Nephron progenitor cell (in vitro differentiated cells): ENCODE measurements at regions not wholly inside any gene's neighbourhood (a gene's known extent, or its start where the extent isn't known, plus 50 kb on each side); places are given as distances from the start of the nearest gene placed in this dataset.

ENCODE experiments used
- DNase-seq: peaks from one replicate; pipeline ENCODE4 v3.0.0; 2021
- H3K27ac Mint-ChIP-seq: 2 replicates; pipeline ENCODE4 v1.8.0; 2021; ENCODE audit warnings: mild to moderate bottlenecking, moderate library complexity, mixed read lengths
- H3K27me3 Mint-ChIP-seq: 2 replicates; pipeline ENCODE4 v1.8.0; 2021; ENCODE audit warnings: mild to moderate bottlenecking, low read depth, mixed read lengths; ENCODE audit not compliant: poor library complexity
- H3K36me3 Mint-ChIP-seq: 2 replicates; pipeline ENCODE4 v1.8.0; 2021; ENCODE audit warnings: low read depth, mixed read lengths
- H3K4me1 Mint-ChIP-seq: 2 replicates; pipeline ENCODE4 v1.8.0; 2021; ENCODE audit warnings: mixed read lengths
- H3K4me3 Mint-ChIP-seq: 2 replicates; pipeline ENCODE4 v1.8.0; 2021; ENCODE audit warnings: mild to moderate bottlenecking, moderate library complexity, mixed read lengths
- H3K9me3 Mint-ChIP-seq: 2 replicates; pipeline ENCODE4 v1.8.0; 2021; ENCODE audit warnings: mild to moderate bottlenecking, moderate library complexity, mixed read lengths
- TF ChIP-seq, protein P1 (sequence below): fragments of 200-600 bp; sonication (generic); IDR thresholded peaks from 2 replicates; pipeline ENCODE4 v1.5.0; 2021; ENCODE audit warnings: antibody characterized with exemption

DNA sequence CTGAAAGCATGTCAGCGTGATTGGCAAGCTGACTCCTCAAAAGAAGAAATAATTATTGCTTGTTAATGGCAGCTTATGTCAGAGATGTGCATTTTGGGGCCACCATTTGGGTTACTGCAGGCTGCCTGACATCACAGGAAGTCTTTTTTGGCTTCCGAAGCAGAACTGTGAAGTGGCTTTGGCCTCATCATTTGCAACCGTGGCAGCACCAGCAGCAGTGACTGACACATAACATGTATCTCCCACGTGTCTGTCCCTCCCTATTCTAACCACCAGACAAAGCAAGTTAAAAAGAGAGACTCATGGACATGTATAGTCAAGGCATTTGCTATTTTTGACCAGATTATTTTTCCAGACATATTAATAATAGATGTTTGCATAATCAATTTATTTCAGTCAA lies 488.7 kb upstream of the ACVR2A start:
- Mint-ChIP-seq H3K27me3 (peaks cover 8% of the 10 kb centered on the region), H3K4me1 (no peaks in the 10 kb centered on the region), H3K27ac (no peak overlapping the region), H3K36me3 (no peaks in the 10 kb centered on the region), H3K9me3 (no peaks in the 10 kb centered on the region), H3K4me3 (no peak overlapping the region)
- TF ChIP-seq, protein P1, sequence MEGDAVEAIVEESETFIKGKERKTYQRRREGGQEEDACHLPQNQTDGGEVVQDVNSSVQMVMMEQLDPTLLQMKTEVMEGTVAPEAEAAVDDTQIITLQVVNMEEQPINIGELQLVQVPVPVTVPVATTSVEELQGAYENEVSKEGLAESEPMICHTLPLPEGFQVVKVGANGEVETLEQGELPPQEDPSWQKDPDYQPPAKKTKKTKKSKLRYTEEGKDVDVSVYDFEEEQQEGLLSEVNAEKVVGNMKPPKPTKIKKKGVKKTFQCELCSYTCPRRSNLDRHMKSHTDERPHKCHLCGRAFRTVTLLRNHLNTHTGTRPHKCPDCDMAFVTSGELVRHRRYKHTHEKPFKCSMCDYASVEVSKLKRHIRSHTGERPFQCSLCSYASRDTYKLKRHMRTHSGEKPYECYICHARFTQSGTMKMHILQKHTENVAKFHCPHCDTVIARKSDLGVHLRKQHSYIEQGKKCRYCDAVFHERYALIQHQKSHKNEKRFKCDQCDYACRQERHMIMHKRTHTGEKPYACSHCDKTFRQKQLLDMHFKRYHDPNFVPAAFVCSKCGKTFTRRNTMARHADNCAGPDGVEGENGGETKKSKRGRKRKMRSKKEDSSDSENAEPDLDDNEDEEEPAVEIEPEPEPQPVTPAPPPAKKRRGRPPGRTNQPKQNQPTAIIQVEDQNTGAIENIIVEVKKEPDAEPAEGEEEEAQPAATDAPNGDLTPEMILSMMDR: no peak
- no peak for DNase-seq

DNA sequence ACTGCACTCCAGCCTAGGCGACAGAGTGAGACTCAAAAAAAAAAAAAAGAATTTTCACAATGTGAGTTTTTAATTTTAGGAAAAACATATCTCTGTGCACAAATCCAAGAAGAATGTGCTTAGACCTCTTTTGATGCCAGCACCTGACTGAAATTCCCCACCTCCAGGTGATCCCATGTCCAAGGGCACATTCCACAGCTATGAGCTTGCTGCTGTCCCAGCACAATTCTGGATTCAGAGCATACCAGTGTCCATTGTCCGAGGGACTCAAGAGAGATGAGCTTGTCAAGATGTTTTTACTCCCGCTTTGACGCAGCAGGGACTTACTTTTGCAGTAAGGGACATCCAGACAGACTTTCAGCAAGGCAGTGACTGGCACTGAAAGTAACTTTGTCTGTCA lies 489.1 kb upstream of the ACVR2A start:
- DNase-seq: no peak
- no peak overlapping the region for H3K4me3 Mint-ChIP-seq
- TF ChIP-seq, protein P1: no peak

DNA sequence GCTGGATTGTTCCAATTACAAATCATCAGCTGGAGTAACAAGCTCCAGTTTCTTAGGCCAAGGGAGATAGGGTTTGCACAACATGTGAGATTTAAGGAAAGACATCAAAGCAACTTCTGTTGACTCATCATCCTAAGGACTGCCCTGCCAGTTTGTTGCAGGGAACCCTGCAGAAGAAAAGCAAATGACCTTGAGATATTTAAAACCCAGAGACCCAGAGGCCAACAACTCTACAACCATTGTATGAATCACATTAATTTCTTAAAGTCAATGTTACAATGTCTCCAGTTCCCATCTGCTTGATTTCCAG lies 491.8 kb upstream of the ACVR2A start:
- Mint-ChIP-seq H3K27ac (no peak overlapping the region), H3K9me3 (no peaks in the 10 kb centered on the region), H3K4me3 (no peak overlapping the region), H3K36me3 (no peaks in the 10 kb centered on the region), H3K27me3 (no peaks in the 10 kb centered on the region), H3K4me1 (no peaks in the 10 kb centered on the region)
- no peak for DNase-seq
- TF ChIP-seq, protein P1: no peak

More for the DNA sequence above, 489.1 kb upstream of the ACVR2A start:
- Mint-ChIP-seq H3K27ac (peak overlapping the region; percentile 32), H3K36me3 (no peaks in the 10 kb centered on the region), H3K9me3 (no peaks in the 10 kb centered on the region), H3K4me1 (no peaks in the 10 kb centered on the region), H3K27me3 (peaks cover 8% of the 10 kb centered on the region)

DNA sequence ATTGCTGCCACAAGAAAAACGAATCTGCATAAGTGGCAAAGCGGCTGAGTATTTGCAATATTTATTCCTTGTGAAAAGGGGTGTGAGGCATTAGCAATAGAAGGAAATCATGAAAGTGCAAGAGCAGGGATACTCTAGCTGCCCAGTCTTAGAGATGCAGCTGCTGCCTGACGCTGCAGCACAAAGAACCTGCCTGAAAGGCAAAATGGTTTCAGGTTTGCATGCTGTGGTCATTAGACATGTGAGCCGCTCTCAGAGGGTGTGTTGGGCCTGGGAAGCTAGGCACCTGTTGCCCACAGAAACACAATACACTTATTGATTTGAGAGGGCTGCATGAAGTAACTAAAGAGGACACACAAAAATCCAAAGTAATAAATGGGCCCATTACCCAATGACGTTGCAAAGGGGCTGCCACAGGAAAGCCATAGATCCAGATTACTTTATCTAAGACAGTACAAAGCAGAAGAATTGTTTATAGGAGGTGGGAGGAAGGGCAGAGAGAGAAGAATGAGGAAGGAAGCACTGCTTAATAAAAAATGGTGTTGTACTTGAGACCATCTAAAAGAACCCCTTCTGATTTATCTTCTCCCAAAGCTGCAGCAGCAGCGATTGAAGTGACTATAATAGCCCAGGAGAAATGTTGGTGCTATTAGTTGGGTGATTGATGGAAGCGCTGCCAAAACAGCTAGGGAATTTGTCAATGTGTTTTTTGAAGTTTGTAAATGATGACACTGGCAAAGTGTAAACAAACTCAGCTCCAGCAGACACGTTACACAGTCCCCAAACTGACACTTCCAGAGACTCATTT lies 492.4 kb upstream of the ACVR2A start:
- H3K36me3 Mint-ChIP-seq: no peaks in the 10 kb centered on the region
- no peaks in the 10 kb centered on the region for H3K9me3 Mint-ChIP-seq
- H3K4me3 Mint-ChIP-seq: no peak overlapping the region
- H3K27me3 Mint-ChIP-seq: no peaks in the 10 kb centered on the region
- H3K27ac Mint-ChIP-seq: peak overlapping the region; percentile 77
- TF ChIP-seq, protein P1: no peak
- no peak for DNase-seq
- H3K4me1 Mint-ChIP-seq: no peaks in the 10 kb centered on the region

DNA sequence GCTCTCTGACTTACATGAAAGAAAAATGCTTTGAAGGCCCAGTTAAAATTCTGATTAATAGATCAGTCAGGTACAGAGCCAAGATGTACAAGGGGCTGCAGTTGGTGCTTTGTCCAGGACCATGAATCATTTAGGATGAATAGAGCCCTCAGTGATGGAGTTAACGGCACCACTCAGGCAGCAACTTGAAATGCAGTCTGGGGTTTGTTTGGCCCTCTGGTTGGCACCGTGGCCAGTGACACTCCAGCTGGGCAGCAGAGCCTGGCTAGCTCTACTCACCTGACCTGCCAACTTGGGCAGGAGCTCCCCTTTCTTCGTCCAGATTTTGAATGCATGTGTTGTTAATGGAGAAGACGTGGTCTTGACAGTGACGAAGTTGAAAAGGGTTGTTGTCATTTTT lies 493.0 kb upstream of the ACVR2A start:
- H3K27me3 Mint-ChIP-seq: no peaks in the 10 kb centered on the region
- peak overlapping the region; percentile 77 for H3K27ac Mint-ChIP-seq
- H3K36me3 Mint-ChIP-seq: no peaks in the 10 kb centered on the region
- peak overlapping the region; percentile 21 for H3K4me3 Mint-ChIP-seq
- TF ChIP-seq, protein P1: no peak
- peak; percentile 3 for DNase-seq
- no peaks in the 10 kb centered on the region for H3K9me3 Mint-ChIP-seq
- no peaks in the 10 kb centered on the region for H3K4me1 Mint-ChIP-seq

DNA sequence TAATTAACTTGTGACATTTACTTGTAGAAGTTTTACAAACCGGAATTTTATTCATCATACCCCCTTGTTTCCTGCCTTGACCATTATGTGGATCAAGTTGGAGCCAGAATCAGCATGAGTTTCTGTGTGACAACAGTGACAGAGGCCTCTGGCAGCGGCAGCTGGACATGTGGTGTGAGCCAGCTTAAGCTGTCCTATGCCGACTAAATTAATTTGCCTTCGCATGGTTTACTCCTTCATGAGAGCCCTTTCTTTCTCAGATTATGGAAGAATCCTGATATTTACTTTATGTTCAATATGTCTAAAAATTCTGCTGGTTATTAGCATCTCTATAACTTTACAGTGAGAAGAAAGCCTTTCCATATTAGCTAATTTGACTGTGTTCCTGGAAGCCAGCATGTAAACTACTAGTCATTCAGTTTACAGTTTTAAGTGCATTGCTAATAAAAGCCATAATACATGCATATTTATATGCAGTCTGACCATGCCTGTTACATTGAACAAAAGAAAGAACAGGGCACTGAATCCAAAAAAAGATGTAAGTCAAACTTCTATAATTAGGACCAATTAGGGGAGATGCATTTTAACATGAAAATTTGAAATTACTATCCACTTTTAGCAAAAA lies 495.8 kb upstream of the ACVR2A start:
- Mint-ChIP-seq H3K4me3 (no peak overlapping the region), H3K27me3 (no peaks in the 10 kb centered on the region), H3K4me1 (no peaks in the 10 kb centered on the region), H3K36me3 (peaks cover 10% of the 10 kb centered on the region), H3K9me3 (peaks cover 23% of the 10 kb centered on the region), H3K27ac (no peak overlapping the region)
- TF ChIP-seq, protein P1: no peak
- DNase-seq: no peak
